Vagina (tissue), 2 donors: ENCODE measurements at regions not wholly inside any gene's neighbourhood (a gene's known extent, or its start where the extent isn't known, plus 50 kb on each side); places are given as distances from the start of the nearest gene placed in this dataset.

Source experiments
- CTCF ChIP-seq, 3 experiments: fragments of 450-650 bp in 2 of 3; fragments of 200-600 bp in 1 of 3; sonication (generic) in 1 of 3; IDR thresholded peaks; one replicate each; pipeline ENCODE4 v1.5.1; 2017 to 2019; ENCODE audit warnings: antibody characterized with exemption in 3 of 3, mild to moderate bottlenecking in 2 of 3, moderate library complexity in 2 of 3
- POLR2AphosphoS5 ChIP-seq, 2 donors: sonication (generic); formaldehyde crosslinking; IDR thresholded peaks; one replicate each; pipeline ENCODE4 v1.9.0; 2017; ENCODE audit warnings: antibody characterized with exemption in 2 of 2, mild to moderate bottlenecking in 2 of 2, low read depth in 1 of 2; ENCODE audit not compliant: insufficient read depth in 1 of 2

GRCh38 chr13:59414006-59414405 is 749.7 kb downstream of the DIAPH3 start:
- no peak for TF ChIP-seq POLR2AphosphoS5 (IDR thresholded peaks at IDR 0.05; ENCODE audit: insufficient read depth in 1 of 2, low read depth in 1 of 2)
- TF ChIP-seq CTCF (IDR thresholded peaks at IDR 0.05): no peak
